HG02759 (cell line): ENCODE measurements at regions not wholly inside any gene's neighbourhood (a gene's known extent, or its start where the extent isn't known, plus 50 kb on each side); places are given as distances from the start of the nearest gene placed in this dataset.
"Not testable (repeated sequence)": the region's sequence is repeated elsewhere in the genome, so short reads cannot be mapped to it uniquely, and the experiment has no call there.

ENCODE experiments used
- ATAC-seq: cut with Tn5 transposase; IDR thresholded peaks from one replicate; pipeline ENCODE4 v1.9.1; 2021; ENCODE audit warnings: mild to moderate bottlenecking, moderate library complexity; ENCODE audit not compliant: unreplicated experiment

- no peak for ATAC-seq
These were observed 1589.1 kb upstream of the SPRY2 start for GRCh38 chr13:81929988-81930387.

- ATAC-seq, result no peak
These were observed 1586.4 kb upstream of the SPRY2 start for GRCh38 chr13:81927347-81927746.

- ATAC-seq, result no peak
These were observed 1576.9 kb upstream of the SPRY2 start for GRCh38 chr13:81917810-81918209.

GRCh38 chr13:81916461-81916860, 1575.5 kb upstream of the SPRY2 start:
- no peak for ATAC-seq

GRCh38 chr13:81907787-81908372, 1567.0 kb upstream of the SPRY2 start:
- no peak for ATAC-seq

- ATAC-seq, result no peak
These were observed 1547.9 kb upstream of the SPRY2 start for GRCh38 chr13:81888855-81889254.

- no peak for ATAC-seq
These were observed 1534.0 kb upstream of the SPRY2 start for GRCh38 chr13:81874681-81875661.

- ATAC-seq, result no peak
These were observed 1533.3 kb upstream of the SPRY2 start for GRCh38 chr13:81874253-81874652.

GRCh38 chr13:81872581-81872980, 1531.7 kb upstream of the SPRY2 start:
- no peak for ATAC-seq

GRCh38 chr13:81871751-81872325, 1530.9 kb upstream of the SPRY2 start:
- not testable (repeated sequence) for ATAC-seq

GRCh38 chr13:81848291-81848690, 1507.4 kb upstream of the SPRY2 start:
- no peak for ATAC-seq

- ATAC-seq, result no peak
These were observed 1505.8 kb upstream of the SPRY2 start for GRCh38 chr13:81846771-81847170.

GRCh38 chr13:81821259-81821658, 1480.3 kb upstream of the SPRY2 start:
- no peak for ATAC-seq

- no peak for ATAC-seq
These were observed 1459.5 kb upstream of the SPRY2 start for GRCh38 chr13:81800433-81800832.

- no peak for ATAC-seq
These were observed 1454.8 kb upstream of the SPRY2 start for GRCh38 chr13:81795710-81796109.

GRCh38 chr13:81791641-81792040, 1450.7 kb upstream of the SPRY2 start:
- ATAC-seq, result no peak

- ATAC-seq, result no peak
These were observed 1440.5 kb upstream of the SPRY2 start for GRCh38 chr13:81781471-81781870.

- no peak for ATAC-seq
These were observed 1439.0 kb upstream of the SPRY2 start for GRCh38 chr13:81779876-81780275.

- no peak for ATAC-seq
These were observed 1437.4 kb upstream of the SPRY2 start for GRCh38 chr13:81778350-81778749.

GRCh38 chr13:81773263-81773662, 1432.3 kb upstream of the SPRY2 start:
- no peak for ATAC-seq

GRCh38 chr13:81771951-81772350, 1431.0 kb upstream of the SPRY2 start:
- no peak for ATAC-seq
